Ovary (tissue), 7 donors: ENCODE measurements at regions not wholly inside any gene's neighbourhood (a gene's known extent, or its start where the extent isn't known, plus 50 kb on each side); places are given as distances from the start of the nearest gene placed in this dataset.

ENCODE experiments used
- DNase-seq, 5 donors: peaks; one replicate each; pipeline ENCODE4 v3.0.0-alpha.2; 2019 to 2020
- H3K27ac ChIP-seq, 2 donors: fragments of 200-600 bp; one replicate each; pipeline versions ENCODE4 v1.5.1 to v1.8.0; 2019 to 2022
- H3K27me3 ChIP-seq: fragments of 200-600 bp; one replicate; pipeline ENCODE4 v1.8.0; 2022
- H3K36me3 ChIP-seq: fragments of 200-600 bp; sonication (generic); one replicate; pipeline ENCODE4 v1.5.1; 2019
- H3K4me1 ChIP-seq: one replicate; pipeline ENCODE4 v1.8.1; 2013; ENCODE audit warnings: mild to moderate bottlenecking, moderate library complexity; ENCODE audit not compliant: insufficient read depth
- H3K4me3 ChIP-seq: fragments of 200-600 bp; sonication (generic); one replicate; pipeline ENCODE4 v1.5.1; 2017
- H3K9me3 ChIP-seq, 2 donors: fragments of 200-600 bp in 1 of 2; sonication (generic) in 1 of 2; one replicate each; pipeline versions ENCODE4 v1.5.1 to v1.8.1; 2013 to 2019; ENCODE audit warnings: mild to moderate bottlenecking in 1 of 2, moderate library complexity in 1 of 2
- CTCF ChIP-seq, 3 donors: fragments of 450-650 bp in 2 of 3; fragments of 200-600 bp in 1 of 3; IDR thresholded peaks; one replicate each; pipeline versions ENCODE4 v1.5.1 to v1.8.0; 2016 to 2022; ENCODE audit warnings: antibody characterized with exemption in 3 of 3, mild to moderate bottlenecking in 1 of 3
- EP300 ChIP-seq: sonication (generic); formaldehyde crosslinking; IDR thresholded peaks from one replicate; pipeline ENCODE4 v1.6.1; 2017; ENCODE audit warnings: antibody characterized with exemption
- POLR2A ChIP-seq: fragments of 450-650 bp; IDR thresholded peaks from one replicate; pipeline ENCODE4 v1.6.1; 2017; ENCODE audit warnings: antibody characterized with exemption, mild to moderate bottlenecking, moderate library complexity
- WGBS, 3 donors: extraction: QIAGEN DNeasy Blood & Tissue Kit in 1 of 3; methylation state at CpG; one replicate each; pipeline versions ENCODE4 v1.1.5 to v1.1.7; 2013 to 2017; 5-methylcytosine and 5-hydroxymethylcytosine counted together
- intact Hi-C, 4 donors: fragments of 100-400 bp; cut with DNase I; formaldehyde crosslinking; loops; one replicate each; pipeline versions ENCODE4 v1.11.0 to v1.15.1; 2022 to 2023
- donor health status: DM: no; HTN: no; CAD: no; lungs with moderate emphysema.
- donor health status: DM: no; HTN: no; CAD: no.
- donor health status: Bipolar disorder and iron deficiency.
- donor health status: DM: no; HTN: no; CAD: no.
- donor health status: DM: yes; HTN: yes; CAD: no.

GRCh38 chr14:71331403-71331802 lies 424.1 kb downstream of the PCNX1 start:
- Histone ChIP-seq H3K9me3 (no peaks in the 10 kb centered on the region), H3K4me1 (no peaks in the 10 kb centered on the region), H3K27me3 (no peaks in the 10 kb centered on the region), H3K36me3 (no peaks in the 10 kb centered on the region), H3K27ac (no peak overlapping the region), H3K4me3 (no peak overlapping the region)
- WGBS, 3 donors: 80 to 84% (median 80%) methylated on average over 3 of the region's 3 CpGs
- intact Hi-C loops: no loop called here
- TF ChIP-seq POLR2A (no peak), CTCF (IDR thresholded peaks at IDR 0.05) (no peak), EP300 (no peak)
- no peak for DNase-seq

GRCh38 chr14:71332476-71332875 lies 425.2 kb downstream of the PCNX1 start:
- H3K9me3 ChIP-seq: no peaks in the 10 kb centered on the region
- DNase-seq: no peak
- intact Hi-C loops: no loop called here
- H3K27me3 ChIP-seq: no peaks in the 10 kb centered on the region
- no peaks in the 10 kb centered on the region for H3K36me3 ChIP-seq
- H3K4me3 ChIP-seq: no peak overlapping the region
- no peak overlapping the region for H3K27ac ChIP-seq
- TF ChIP-seq EP300 (no peak), CTCF (IDR thresholded peaks at IDR 0.05) (no peak)
- H3K4me1 ChIP-seq: no peaks in the 10 kb centered on the region

GRCh38 chr14:71333705-71334104 lies 426.4 kb downstream of the PCNX1 start:
- intact Hi-C loops: no loop called here
- WGBS, 3 donors: 97 to 98% (median 98%) methylated on average over 1 of the region's 1 CpG

GRCh38 chr14:71336489-71337192 lies 429.4 kb downstream of the PCNX1 start:
- no peak for TF ChIP-seq CTCF (IDR thresholded peaks at IDR 0.05)
- TF ChIP-seq EP300: no peak
- TF ChIP-seq POLR2A: no peak
- Histone ChIP-seq H3K9me3 (no peaks in the 10 kb centered on the region), H3K4me1 (no peaks in the 10 kb centered on the region), H3K27me3 (no peaks in the 10 kb centered on the region), H3K4me3 (no peak overlapping the region), H3K27ac (no peak overlapping the region), H3K36me3 (no peaks in the 10 kb centered on the region)
- intact Hi-C loops: loop anchor here in 1 of 4 donors (5.0 kb wide), 1 partner anchor 1316 kb away; no protein-coding TSS in a partner anchor
- no peak for DNase-seq
- WGBS, 3 donors: 91 to 95% (median 92%) methylated on average over 10 of the region's 10 CpGs

More at GRCh38 chr14:71333705-71334104, 426.4 kb downstream of the PCNX1 start:
- Histone ChIP-seq H3K27ac (no peak overlapping the region), H3K27me3 (no peaks in the 10 kb centered on the region), H3K4me3 (no peak overlapping the region), H3K36me3 (no peaks in the 10 kb centered on the region), H3K4me1 (no peaks in the 10 kb centered on the region), H3K9me3 (no peaks in the 10 kb centered on the region)
- DNase-seq: no peak
- TF ChIP-seq CTCF (IDR thresholded peaks at IDR 0.05): no peak
- TF ChIP-seq POLR2A: no peak
- no peak for TF ChIP-seq EP300
